ENCODE measurements at regions not wholly inside any gene's neighbourhood (a gene's known extent, or its start where the extent isn't known, plus 50 kb on each side); places are given as distances from the start of the nearest gene placed in this dataset.

DNA sequence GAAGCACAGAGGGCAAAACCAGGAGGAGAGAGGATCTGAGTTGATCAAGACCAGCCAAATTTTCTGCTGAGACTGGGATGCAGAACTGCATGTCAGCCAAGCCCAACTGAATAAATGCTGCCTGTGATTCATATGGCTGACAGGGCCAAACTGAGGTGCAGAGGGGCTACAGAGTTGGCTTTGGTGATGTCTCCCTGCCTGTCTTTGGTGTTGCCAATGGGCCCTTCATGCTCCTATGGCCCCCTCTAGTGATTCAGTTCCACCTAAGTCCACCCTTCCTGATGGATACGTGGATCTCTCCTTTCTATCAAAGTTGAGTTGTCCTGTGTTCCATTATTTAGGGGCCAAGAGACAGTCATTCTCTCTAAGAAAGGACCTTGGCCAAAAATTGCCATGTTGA, 163.6 kb upstream of the TLE4 start:
- FAIRE-seq: no peak

DNA sequence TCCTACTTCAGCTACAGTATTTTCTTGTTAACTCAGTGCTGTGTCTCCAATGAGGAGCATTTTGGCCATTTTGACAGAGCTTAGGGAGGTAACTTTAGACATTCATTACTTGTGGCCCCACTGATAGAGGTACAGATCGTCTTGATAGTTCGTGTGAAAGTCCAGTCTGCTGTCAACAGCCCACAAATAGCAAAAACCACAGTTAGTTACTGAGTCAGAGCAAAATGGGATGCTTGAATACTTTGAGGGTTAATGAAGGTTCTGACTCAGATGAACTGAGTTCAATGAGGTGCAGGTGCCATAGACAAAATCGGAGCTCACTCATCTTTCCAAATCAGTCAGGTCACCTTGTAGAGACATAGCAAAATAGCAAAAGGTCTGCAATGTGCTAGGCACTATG, 163.1 kb upstream of the TLE4 start:
- no peaks in the 10 kb centered on the region for H3K4me1 ChIP-seq
- ATAC-seq: no peak
- DNase-seq: no peak
- no peak overlapping the region for H3K4me3 ChIP-seq
- no peak for FAIRE-seq
- H3K9me3 ChIP-seq: no peaks in the 10 kb centered on the region
- TF ChIP-seq, protein P1, sequence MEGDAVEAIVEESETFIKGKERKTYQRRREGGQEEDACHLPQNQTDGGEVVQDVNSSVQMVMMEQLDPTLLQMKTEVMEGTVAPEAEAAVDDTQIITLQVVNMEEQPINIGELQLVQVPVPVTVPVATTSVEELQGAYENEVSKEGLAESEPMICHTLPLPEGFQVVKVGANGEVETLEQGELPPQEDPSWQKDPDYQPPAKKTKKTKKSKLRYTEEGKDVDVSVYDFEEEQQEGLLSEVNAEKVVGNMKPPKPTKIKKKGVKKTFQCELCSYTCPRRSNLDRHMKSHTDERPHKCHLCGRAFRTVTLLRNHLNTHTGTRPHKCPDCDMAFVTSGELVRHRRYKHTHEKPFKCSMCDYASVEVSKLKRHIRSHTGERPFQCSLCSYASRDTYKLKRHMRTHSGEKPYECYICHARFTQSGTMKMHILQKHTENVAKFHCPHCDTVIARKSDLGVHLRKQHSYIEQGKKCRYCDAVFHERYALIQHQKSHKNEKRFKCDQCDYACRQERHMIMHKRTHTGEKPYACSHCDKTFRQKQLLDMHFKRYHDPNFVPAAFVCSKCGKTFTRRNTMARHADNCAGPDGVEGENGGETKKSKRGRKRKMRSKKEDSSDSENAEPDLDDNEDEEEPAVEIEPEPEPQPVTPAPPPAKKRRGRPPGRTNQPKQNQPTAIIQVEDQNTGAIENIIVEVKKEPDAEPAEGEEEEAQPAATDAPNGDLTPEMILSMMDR (IDR thresholded peaks at IDR 0.05): no peak
- no peak overlapping the region for H3K27ac ChIP-seq
- intact Hi-C loops (cut with DNase I): no loop called here
- WGBS, 2 donors: 30 to 61% methylated on average over 3 of the region's 3 CpGs
- no peaks in the 10 kb centered on the region for H3K27me3 ChIP-seq
- no peaks in the 10 kb centered on the region for H3K36me3 ChIP-seq

More for the DNA sequence above, 163.6 kb upstream of the TLE4 start:
- no peaks in the 10 kb centered on the region for H3K4me1 ChIP-seq
- no peak for DNase-seq
- intact Hi-C loops (cut with DNase I): no loop called here
- no peak overlapping the region for H3K27ac ChIP-seq
- TF ChIP-seq, protein P1 (IDR thresholded peaks at IDR 0.05): no peak
- no peak overlapping the region for H3K4me3 ChIP-seq
- no peaks in the 10 kb centered on the region for H3K36me3 ChIP-seq
- no peaks in the 10 kb centered on the region for H3K27me3 ChIP-seq
- WGBS, 2 donors: 68 to 71% methylated on average over 1 of the region's 1 CpG
- no peak for ATAC-seq
- no peaks in the 10 kb centered on the region for H3K9me3 ChIP-seq

DNA sequence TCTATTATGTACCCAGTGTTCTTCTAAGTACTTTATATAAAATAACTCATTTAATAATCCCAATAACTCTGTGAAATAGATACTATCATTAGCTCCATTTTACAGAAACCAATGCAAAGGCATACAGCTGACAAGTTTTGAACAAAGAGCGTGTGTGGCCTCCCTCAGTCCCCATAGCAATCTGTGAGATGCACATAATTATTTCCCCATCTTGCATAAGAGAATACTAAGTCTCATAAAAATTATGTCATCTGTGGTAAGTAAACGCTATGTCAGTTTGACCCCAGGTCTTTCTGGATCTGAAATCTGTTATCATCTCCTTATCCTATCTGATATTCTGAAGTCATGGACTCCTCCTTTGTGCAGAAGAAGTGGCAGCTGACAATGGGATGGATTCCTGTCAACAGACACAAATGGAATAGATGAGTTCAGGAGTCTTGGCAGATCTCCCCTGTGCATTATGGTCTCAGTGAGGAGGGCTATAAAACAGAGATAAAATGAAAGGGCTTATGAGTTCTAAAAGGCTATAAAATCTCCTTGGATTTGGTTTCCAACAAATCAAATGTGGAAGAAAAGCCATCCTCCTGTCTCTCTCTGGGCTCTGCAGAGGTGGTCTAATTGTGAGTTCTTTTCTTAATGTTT, 162.5 kb upstream of the TLE4 start:
- ATAC-seq: no peak
- 74 to 85% methylated on average over 2 of the region's 2 CpGs for WGBS, 2 donors

DNA sequence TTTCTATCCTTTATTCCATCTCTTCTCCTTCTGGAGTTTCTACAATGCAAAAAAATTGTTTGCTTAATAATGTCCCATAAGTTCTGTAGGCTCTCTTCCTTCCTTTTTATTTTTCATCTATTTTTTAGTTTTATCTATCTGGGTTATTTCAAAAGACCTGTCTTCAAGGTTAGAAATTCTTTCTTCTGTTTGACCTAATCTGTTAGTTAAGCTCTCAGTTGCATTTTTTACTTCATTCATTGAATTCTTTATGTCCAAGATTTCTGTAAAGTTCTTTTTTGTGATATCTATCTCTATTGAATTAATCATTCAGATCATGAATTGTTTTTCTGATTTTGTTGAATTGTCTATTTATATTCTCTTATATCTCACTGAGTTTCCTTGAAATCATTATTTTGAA, 145.9 kb upstream of the TLE4 start:
- TF ChIP-seq, protein P1 (IDR thresholded peaks at IDR 0.05): no peak
- Histone ChIP-seq H3K4me1 (peaks cover 0 to 10% (median 9%) of the 10 kb centered on the region in 3 donors), H3K27me3 (peaks cover 0 to 11% (median 0%) of the 10 kb centered on the region in 4 donors), H3K36me3 (no peaks in the 10 kb centered on the region), H3K4me3 (no peak overlapping the region), H3K27ac (no peak overlapping the region), H3K9me3 (no peaks in the 10 kb centered on the region)
- FAIRE-seq: no peak
- intact Hi-C loops (cut with DNase I): no loop called here
- DNase-seq: no peak
- no peak for ATAC-seq

More for the DNA sequence above, 162.5 kb upstream of the TLE4 start:
- intact Hi-C loops (cut with DNase I): no loop called here
- TF ChIP-seq, protein P1 (IDR thresholded peaks at IDR 0.05): no peak
- Histone ChIP-seq H3K27me3 (no peaks in the 10 kb centered on the region), H3K4me3 (no peak overlapping the region), H3K4me1 (no peaks in the 10 kb centered on the region), H3K9me3 (no peaks in the 10 kb centered on the region), H3K27ac (no peak overlapping the region), H3K36me3 (no peaks in the 10 kb centered on the region)
- FAIRE-seq (no peak), DNase-seq (no peak)

DNA sequence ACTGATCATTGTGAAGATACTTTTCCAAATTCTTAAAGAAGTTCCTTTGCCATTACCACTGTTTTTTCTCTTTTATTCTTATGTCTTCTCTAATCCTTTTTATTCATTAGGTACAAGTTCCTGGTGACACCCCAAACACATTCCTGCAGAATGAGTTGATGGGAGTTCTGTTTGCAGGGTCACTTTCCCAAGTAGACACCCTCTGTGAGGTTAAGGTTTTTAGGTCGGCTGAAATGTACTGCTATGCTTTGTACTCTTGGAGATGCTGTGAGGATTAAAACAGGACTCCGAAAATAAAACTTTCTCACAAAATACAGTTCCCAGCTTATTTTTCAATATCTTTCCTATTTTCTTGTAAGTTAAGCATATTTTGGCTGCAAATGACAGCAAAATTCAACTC, 143.3 kb upstream of the TLE4 start:
- no peak overlapping the region for H3K4me3 ChIP-seq
- peaks cover 0 to 11% (median 0%) of the 10 kb centered on the region in 4 donors for H3K27me3 ChIP-seq
- FAIRE-seq (no peak), DNase-seq (no peak), ATAC-seq (no peak)
- TF ChIP-seq, protein P1 (IDR thresholded peaks at IDR 0.05): no peak
- intact Hi-C loops (cut with DNase I): no loop called here
- no peak overlapping the region for H3K27ac ChIP-seq
- 72 to 84% methylated on average over 2 of the region's 2 CpGs for WGBS, 2 donors
- peaks cover 0 to 11% (median 10%) of the 10 kb centered on the region in 3 donors for H3K4me1 ChIP-seq
- no peaks in the 10 kb centered on the region for H3K9me3 ChIP-seq
- no peaks in the 10 kb centered on the region for H3K36me3 ChIP-seq

Measured in pancreas (tissue), 10 donors.